ENCODE measurements at regions not wholly inside any gene's neighbourhood (a gene's known extent, or its start where the extent isn't known, plus 50 kb on each side); places are given as distances from the start of the nearest gene placed in this dataset.
"Not testable (repeated sequence)": the region's sequence is repeated elsewhere in the genome, so short reads cannot be mapped to it uniquely, and the experiment has no call there.

DNA sequence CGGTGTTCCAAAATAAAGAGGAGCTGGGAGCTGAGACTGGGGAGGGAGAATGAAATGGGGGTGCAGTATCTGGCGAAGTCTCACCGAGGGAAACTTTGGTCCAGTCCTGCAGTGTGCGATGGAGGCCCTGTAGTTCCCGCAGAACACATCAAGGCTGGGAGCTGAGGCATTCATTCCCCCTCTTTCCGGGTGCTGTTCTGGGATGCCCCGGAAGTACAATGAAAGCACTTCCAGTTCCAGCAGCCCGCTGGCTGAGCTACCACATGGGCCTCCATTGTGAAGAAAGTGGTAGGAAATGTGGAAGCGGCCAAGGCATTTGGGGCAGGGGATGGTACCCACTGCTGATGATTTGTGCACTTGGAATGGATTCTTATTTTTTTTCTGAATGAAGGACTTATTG, 560.7 kb downstream of the GLRX3 start:
- DNase-seq: no peak

- DNase-seq: no peak
These were observed 571.3 kb downstream of the GLRX3 start for GRCh38 chr10:130707389-130707979.

- no peak for DNase-seq
These were observed 572.4 kb downstream of the GLRX3 start for GRCh38 chr10:130708465-130709070.

GRCh38 chr10:130709415-130709814, 573.2 kb downstream of the GLRX3 start:
- DNase-seq: no peak

DNA sequence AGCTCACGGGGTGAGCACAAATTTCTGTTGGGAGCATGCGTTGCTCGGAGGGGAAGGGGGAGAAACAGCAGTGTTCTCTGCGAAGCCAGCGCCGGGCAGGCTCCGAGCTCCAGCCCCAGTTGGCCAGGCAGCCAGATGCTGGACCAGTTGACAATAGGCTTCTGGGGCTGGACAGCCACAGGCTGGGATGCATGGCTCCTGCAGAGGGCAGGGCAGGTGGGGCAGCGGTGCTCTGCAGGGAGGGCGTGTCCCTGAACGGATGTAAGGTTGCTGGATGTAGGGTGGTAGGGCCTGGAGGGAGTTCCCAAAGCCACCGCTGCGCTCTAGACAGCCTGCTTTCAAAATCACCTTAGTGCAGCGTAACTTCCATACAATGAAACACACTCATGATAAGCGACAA, 574.9 kb downstream of the GLRX3 start:
- no peak for DNase-seq

DNA sequence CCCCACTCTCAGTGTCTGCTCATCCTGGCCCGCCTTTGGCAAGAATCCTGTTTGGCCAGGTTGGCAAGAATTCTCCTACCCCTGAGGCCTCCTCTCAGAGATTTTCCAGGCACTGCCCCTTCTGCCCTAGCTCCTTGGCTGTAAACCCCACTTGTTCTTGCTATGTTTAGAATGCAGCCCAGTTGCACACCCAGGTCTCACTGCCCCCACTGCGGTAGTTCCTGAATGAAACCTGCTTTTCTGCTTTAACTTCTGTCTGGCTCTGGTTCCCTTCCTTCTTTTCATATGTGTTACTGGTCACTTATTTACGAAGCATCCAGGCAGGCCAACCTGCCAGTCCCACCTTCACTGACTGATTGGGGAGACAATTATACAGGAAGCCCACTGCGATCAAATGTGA, 576.9 kb downstream of the GLRX3 start:
- DNase-seq: no peak

- no peak for DNase-seq
These were observed 577.5 kb downstream of the GLRX3 start for GRCh38 chr10:130713731-130714130.

GRCh38 chr10:130714742-130715467, 578.7 kb downstream of the GLRX3 start:
- no peak for DNase-seq

DNA sequence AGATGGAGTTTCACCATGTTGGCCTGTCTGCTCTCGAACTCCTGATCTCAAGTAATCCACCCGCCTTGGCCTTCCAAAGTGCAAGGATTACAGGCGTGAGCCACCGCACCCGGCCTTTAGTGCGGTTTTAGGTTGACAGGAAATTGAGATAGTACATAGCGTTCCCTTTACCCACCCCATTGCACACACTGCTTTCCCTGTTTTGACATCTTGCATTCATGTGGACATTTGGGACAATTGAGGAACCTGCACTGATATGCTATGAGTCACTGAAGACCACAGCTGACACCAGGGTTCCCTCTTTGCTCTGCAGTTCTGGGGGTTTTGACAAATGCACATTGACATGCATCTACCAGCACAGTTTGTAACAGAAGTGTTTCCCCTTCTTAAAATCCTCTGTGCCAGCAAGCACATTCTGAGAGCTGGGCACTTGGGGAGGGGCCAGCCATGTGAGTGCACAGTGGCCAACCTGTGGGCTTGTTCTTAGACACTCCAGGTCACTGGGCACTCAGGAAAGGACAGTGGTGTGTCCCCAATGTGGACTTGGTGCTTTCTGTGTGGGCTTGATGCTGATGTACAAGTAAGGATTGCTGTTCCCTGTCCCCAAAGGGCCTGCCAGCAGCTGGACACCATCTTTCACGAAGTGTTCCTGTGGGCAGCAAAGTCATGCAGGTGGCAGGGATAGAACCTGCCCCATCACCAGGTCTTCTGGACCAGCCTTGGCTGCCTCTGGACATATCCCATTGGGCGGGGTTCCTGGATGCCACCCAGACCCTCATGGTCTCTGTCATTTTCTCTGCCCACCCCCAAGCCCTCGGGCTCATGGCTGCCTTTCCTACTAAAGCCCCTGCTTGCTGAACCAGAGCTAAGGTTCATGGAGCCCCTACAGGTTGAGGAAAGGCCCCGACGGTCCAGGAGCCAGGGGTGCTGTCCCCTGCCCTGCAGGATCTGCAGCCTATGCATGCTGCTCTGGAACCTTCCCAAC, 579.8 kb downstream of the GLRX3 start:
- DNase-seq: no peak

GRCh38 chr10:130717083-130717482, 580.9 kb downstream of the GLRX3 start:
- no peak for DNase-seq

DNA sequence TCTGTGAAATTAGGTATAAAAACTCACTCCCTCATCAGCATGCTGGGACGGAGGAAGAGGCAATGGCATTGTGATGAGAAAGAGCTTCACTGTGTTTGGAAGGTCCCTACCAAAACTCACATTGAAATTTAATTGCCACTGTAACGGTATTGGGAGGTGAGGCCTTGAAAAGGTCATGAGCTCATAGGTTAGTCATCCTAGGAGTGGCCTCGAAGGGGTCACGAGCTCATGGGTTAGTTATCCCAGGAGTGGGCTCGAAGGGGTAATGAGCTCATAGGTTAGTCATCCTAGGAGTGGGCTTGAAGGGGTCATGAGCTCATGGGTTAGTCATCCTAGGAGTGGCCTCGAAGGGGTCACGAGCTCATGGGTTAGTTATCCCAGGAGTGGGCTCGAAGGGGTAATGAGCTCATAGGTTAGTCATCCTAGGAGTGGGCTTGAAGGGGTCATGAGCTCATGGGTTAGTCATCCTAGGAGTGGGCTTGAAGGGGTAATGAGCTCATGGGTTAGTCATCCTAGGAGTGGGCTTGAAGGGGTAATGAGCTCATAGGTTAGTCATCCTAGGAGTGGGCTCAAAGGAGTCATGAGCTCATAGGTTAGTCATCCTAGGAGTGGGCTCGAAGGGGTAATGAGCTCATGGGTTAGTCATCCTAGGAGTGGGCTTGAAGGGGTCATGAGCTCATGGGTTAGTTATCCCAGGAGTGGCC, 582.7 kb downstream of the GLRX3 start:
- DNase-seq: not testable (repeated sequence)

GRCh38 chr10:130719448-130719752, 583.2 kb downstream of the GLRX3 start:
- no peak for DNase-seq

DNA sequence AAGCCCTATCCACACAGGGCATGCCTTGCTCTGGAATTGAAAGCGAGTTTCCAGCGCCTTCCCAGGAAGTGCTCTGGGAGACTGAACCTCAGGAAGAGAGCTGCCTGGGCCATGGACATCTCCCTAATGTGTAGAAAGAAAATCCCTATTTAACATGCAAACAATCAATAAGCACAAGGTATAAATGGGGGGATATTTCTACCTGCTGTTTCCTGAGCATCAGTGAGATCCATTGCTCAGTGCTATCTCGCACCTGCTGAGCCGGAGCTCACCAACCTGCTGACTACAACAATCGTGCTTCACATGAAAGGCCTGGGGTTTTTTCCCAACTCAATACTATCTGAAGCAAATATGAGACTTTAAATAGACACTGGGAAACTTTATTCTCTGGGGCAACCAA, 584.0 kb downstream of the GLRX3 start:
- DNase-seq: no peak

- DNase-seq: no peak
These were observed 585.8 kb downstream of the GLRX3 start for GRCh38 chr10:130721971-130722370.

DNA sequence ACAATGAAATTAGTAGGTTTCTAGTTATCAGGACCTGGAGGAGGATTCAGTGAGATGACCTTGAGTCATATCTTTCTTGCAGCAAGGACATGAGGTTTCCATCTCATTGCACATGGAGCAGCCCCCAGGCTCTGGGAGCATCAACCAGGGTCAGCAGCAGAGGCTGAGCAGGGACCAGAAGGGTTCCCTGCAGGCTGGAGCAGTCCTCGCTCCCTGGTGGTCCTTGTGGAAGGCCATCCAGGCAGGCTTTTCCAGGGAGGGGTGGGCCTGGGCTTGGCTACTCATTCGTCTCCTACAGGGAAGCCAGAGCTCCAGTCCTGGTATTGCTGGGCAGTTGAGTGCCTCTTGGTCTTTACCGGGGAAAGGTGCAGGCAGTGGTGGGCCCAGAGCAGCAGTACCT, 587.5 kb downstream of the GLRX3 start:
- DNase-seq: no peak

- no peak for DNase-seq
These were observed 586.0 kb downstream of the TCERG1L start for GRCh38 chr10:130725474-130725970.

GRCh38 chr10:130726996-130727725, 584.4 kb downstream of the TCERG1L start:
- no peak for DNase-seq

DNA sequence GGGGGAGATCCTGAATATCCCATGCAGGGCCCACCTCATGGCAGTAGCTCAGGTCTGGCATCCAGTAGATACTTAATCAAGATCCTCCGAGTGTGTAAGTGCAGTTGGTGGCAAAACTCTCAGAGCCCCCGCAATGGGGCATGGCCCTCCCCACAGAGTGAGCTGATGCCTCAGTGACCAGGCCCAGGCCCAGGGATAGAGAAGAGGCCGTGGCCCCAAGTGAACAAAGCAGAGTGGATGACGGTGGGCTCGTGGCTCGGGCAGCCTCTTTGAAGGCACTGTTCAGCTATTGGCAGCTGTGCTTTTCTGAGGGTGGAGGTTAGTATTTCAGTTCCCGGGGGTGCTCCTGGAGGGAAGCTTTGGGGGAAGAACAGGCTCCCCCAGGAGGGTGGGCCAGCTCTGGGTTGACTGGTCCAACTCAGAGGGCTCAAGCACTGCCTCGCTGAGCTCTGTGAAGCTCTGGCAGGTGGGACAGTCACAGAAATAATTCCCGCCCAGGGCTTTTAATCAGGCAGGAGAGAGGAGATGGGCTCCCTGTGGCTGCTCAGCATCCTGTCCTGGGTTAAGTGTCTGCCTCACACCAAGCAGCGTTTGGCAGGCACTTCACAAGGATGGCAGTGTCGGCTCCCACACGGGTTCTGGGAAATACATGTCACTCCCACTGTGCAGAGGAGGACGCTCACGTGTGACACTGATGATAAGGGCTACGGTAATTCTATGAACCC, 583.6 kb downstream of the TCERG1L start:
- DNase-seq: no peak

DNA sequence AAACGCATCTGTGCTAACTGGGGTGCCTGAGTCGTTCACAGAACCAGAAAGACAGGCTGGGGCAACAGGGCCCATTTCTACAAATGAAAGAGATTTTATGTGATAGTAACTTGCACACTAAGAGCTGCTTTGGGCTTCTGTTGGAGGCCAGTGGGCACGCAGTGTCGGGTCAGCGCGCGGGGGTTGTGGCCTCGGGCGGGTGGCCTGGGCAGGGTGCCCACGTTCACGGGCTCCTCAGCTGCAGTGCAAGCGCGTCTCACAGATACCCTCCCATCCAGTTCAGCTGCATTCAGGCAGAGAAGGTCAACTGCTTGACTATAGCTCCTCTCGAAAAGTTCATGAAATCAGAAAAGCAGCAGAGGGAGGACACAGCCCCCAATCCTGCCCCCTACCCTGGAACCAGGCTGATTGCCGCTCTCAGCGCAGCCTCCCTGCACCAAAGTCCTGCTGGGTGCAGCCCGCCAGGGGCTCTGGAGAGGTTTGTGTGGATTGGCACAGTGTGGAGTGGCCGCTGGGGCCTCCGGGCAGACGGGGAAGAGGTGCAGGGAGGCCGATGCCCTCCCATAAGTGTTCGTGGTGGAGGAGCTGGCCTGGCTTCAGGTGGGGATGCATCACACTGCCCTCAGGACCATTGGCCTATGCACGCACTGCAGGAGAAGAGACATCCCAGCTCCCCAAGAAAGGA, 582.8 kb downstream of the TCERG1L start:
- no peak for DNase-seq

GRCh38 chr10:130729876-130730275, 581.6 kb downstream of the TCERG1L start:
- DNase-seq: no peak

DNA sequence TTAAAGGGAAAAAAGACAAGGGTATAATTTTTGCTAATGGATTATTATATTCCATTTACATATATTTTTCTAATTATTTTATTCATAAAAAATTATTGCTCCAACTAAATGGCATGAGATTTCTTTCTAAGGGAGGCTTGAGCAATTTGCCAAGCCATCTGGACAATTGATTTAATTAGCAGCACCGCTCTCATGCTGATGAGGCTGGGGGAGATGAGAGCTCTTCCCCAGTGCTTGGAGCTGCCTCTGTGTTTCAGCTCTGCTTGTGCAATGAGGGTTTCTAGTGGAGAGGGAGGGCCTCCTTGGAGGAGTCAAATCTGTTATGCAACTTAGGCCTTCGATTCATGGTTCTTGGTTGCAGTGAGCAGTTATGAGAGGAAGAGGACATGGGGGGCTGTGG, 574.3 kb downstream of the TCERG1L start:
- DNase-seq: no peak
